ENCODE measurements at regions not wholly inside any gene's neighbourhood (a gene's known extent, or its start where the extent isn't known, plus 50 kb on each side); places are given as distances from the start of the nearest gene placed in this dataset.

DNA sequence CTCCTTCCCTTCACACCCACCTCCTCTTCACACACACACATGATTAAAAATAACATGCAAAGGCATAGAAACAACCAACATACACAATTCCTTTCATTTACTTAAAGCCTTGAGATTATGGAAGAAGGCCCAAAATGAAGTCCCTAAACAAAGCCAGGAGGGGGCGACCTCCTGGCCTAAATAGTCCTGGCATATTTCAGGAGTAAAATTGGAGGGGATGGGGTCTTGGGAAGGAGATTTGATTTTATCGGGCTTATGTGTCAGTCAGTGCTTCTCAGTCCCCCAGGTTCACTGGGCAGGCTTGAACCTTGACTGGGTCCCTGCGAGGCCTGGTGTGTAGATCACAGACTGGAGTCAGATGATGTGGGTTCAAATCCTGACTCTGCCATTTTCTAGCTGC, 266.4 kb downstream of the SAMD5 start (continued):
- TF ChIP-seq, protein P1, sequence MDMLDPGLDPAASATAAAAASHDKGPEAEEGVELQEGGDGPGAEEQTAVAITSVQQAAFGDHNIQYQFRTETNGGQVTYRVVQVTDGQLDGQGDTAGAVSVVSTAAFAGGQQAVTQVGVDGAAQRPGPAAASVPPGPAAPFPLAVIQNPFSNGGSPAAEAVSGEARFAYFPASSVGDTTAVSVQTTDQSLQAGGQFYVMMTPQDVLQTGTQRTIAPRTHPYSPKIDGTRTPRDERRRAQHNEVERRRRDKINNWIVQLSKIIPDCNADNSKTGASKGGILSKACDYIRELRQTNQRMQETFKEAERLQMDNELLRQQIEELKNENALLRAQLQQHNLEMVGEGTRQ (IDR thresholded peaks at IDR 0.05; ENCODE audit: low read length): no peak
- TF ChIP-seq ASH2L (IDR thresholded peaks at IDR 0.05; ENCODE audit: low read length): no peak
- no peak for TF ChIP-seq EGR1 (IDR thresholded peaks at IDR 0.05; ENCODE audit: borderline replicate concordance, low read depth, low read length)

All from H1 (cell line).